ENCODE measurements at regions not wholly inside any gene's neighbourhood (a gene's known extent, or its start where the extent isn't known, plus 50 kb on each side); places are given as distances from the start of the nearest gene placed in this dataset.

DNA sequence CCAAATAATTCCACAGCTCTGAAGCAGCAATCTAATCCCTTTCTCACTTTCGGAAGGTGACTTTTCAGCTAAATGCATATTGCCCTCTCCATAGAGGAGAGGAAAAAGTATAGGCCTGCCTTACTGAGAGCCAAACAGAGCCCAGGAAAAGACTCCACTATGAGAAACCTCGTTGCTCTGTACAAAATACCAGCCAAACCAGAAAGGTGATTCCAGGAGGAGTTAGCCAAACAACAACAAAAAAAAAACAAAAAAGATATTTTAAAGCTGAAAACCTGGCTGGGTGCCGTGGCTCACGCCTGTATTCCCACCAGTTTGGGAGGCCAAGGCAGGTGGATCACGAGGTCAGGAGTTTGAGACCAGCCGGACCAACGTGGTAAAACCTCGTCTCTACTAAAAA, 70.5 kb downstream of the HOXA1 start:
- Histone ChIP-seq H2AK5ac (ENCODE audit: low read depth, low read length) (no peak overlapping the region), H2BK120ac (replicated peaks; ENCODE audit: low read depth, low read length) (no peak overlapping the region), H2BK20ac (ENCODE audit: low read length) (no peak overlapping the region), H3K79me2 (ENCODE audit: control insufficient read depth in 1 of 2, insufficient read depth in 2 of 2, low read length in 2 of 2) (no peaks in the 10 kb centered on the region), H3K23me2 (ENCODE audit: low read depth, low read length) (no peaks in the 10 kb centered on the region), H3K27ac (ENCODE audit: low read depth, low read length) (no peak overlapping the region), H3K4me1 (replicated peaks in 1 of 4; ENCODE audit: control insufficient read depth in 3 of 4, insufficient read depth in 4 of 4, low read length in 3 of 4) (peaks cover 0 to 7% (median 2%) of the 10 kb centered on the region in 4 experiments; a peak in 3 of 7 replicates), H2AFZ (ENCODE audit: low read length) (no peak overlapping the region), H2BK15ac (ENCODE audit: low read length) (no peak overlapping the region), H4K91ac (replicated peaks; ENCODE audit: insufficient read length, low read length) (no peak overlapping the region), H3K4me2 (ENCODE audit: insufficient read depth in 1 of 2, low read depth in 2 of 2, low read length in 2 of 2) (no peak overlapping the region), H3K9ac (replicated peaks in 1 of 4; ENCODE audit: extremely low read depth in 1 of 4, low read depth in 3 of 4, low read length in 3 of 4) (no peak overlapping the region), H3K79me1 (ENCODE audit: low read depth, low read length) (no peaks in the 10 kb centered on the region), H4K20me1 (replicated peaks in 1 of 2; ENCODE audit: control insufficient read depth in 1 of 2, insufficient read depth in 2 of 2, low read length in 2 of 2) (no peaks in the 10 kb centered on the region), H2BK12ac (ENCODE audit: low read depth, low read length) (no peak overlapping the region), H3K56ac (replicated peaks; ENCODE audit: insufficient read length, low read depth, low read length) (no peak overlapping the region), H4K8ac (ENCODE audit: extremely low read depth, insufficient read depth, low read length) (no peak overlapping the region), H3K27me3 (replicated peaks in 1 of 4; ENCODE audit: control insufficient read depth in 3 of 4, extremely low read depth in 1 of 4, insufficient read depth in 3 of 4, low read length in 3 of 4) (peaks cover 0 to 10% (median 2%) of the 10 kb centered on the region in 4 experiments; a peak in 2 of 7 replicates), H3K14ac (ENCODE audit: insufficient read length) (no peak overlapping the region), H3K18ac (ENCODE audit: extremely low read depth, low read length) (no peak overlapping the region), H2BK5ac (ENCODE audit: low read depth, low read length) (no peak overlapping the region), H3K4me3 (ENCODE audit: extremely low read depth in 1 of 4, insufficient read depth in 2 of 4, low read depth in 3 of 4, low read length in 4 of 4) (no peak overlapping the region), H3K9me3 (ENCODE audit: insufficient read depth in 2 of 2, low read depth in 1 of 2, low read length in 1 of 2) (no peaks in the 10 kb centered on the region), H3K4ac (replicated peaks; ENCODE audit: insufficient read length, low read depth, low read length) (no peak overlapping the region), H3K23ac (ENCODE audit: insufficient read length) (no peak overlapping the region), H3K36me3 (ENCODE audit: control insufficient read depth in 2 of 4, insufficient read depth in 4 of 4, low read length in 3 of 4) (no peaks in the 10 kb centered on the region), H4K5ac (ENCODE audit: insufficient read length, low read depth, low read length) (no peak overlapping the region)
- POLR2A ChIA-PET (ENCODE audit: partially characterized antibody) = interaction anchor here (1.7 kb wide), 1 partner anchor 167 kb away, joined by 3 read pairs; no protein-coding TSS in a partner anchor
- 90% methylated on average over 7 of the region's 8 CpGs; no CpG with 5 or more reads in 1 of the 2 experiments for WGBS, 2 experiments (ENCODE audit: extremely low coverage in 1 of 2, insufficient coverage in 1 of 2, insufficient read length in 1 of 2, insufficient replicate concordance in 2 of 2, low coverage in 1 of 2, low lambda C conversion rate in 2 of 2, missing lambda C conversion rate in 1 of 2)
- CTCF ChIA-PET (ENCODE audit: partially characterized antibody) = interaction anchor here (0.7 kb wide), 1 partner anchor 58 kb away, joined by 3 read pairs; no protein-coding TSS in a partner anchor
- no peak for FAIRE-seq
- DNase-seq (ENCODE audit: low read depth in 1 of 2, low spot score in 2 of 2) = no peak
- no peak for TF ChIP-seq KDM1A (IDR thresholded peaks at IDR 0.05; ENCODE audit: borderline replicate concordance, low read length)
- no peak for TF ChIP-seq CEBPB (IDR thresholded peaks at IDR 0.05; ENCODE audit: low read depth, low read length)
- TF ChIP-seq RAD21 (IDR thresholded peaks at IDR 0.05 in 1 of 2, conservative IDR thresholded peaks at IDR 0.05 in 1 of 2; ENCODE audit: low read depth in 2 of 2, low read length in 2 of 2) = no peak
- no peak for TF ChIP-seq KDM5A (IDR thresholded peaks at IDR 0.05; ENCODE audit: low read length)
- TF ChIP-seq SP2 (IDR thresholded peaks at IDR 0.05; ENCODE audit: low read length) = no peak
- no peak for TF ChIP-seq CHD2 (IDR thresholded peaks at IDR 0.05; ENCODE audit: low read length)
- no peak for TF ChIP-seq KDM4A (IDR thresholded peaks at IDR 0.05; ENCODE audit: low read depth, low read length, severe bottlenecking)
- TF ChIP-seq SP4 (IDR thresholded peaks at IDR 0.05; ENCODE audit: low read length) = no peak
- TF ChIP-seq GTF2F1 (IDR thresholded peaks at IDR 0.05; ENCODE audit: borderline replicate concordance, low read depth, low read length) = no peak
- TF ChIP-seq ASH2L (IDR thresholded peaks at IDR 0.05; ENCODE audit: low read length) = no peak
- TF ChIP-seq ATF2 (IDR thresholded peaks at IDR 0.05; ENCODE audit: low read length) = no peak
- TF ChIP-seq PHF8 (conservative IDR thresholded peaks at IDR 0.05; ENCODE audit: low read depth, low read length) = no peak
